ENCODE measurements at regions not wholly inside any gene's neighbourhood (a gene's known extent, or its start where the extent isn't known, plus 50 kb on each side); places are given as distances from the start of the nearest gene placed in this dataset.

- no peak for TF ChIP-seq ZNF462 (CRISPR knock-in tag; IDR thresholded peaks at IDR 0.05)
- TF ChIP-seq EZH2 (IDR thresholded peaks at IDR 0.05; ENCODE audit: low read depth, unreplicated experiment) = no peak
- no peak for TF ChIP-seq CTCF (conservative IDR thresholded peaks at IDR 0.05; ENCODE audit: low read depth in 2 of 2)
Observed at GRCh38 chr14:85471744-85472143, 58.2 kb upstream of the FLRT2 start (continued).

- Mint-ChIP-seq H3K36me3 (ENCODE audit: low read depth) (no peaks in the 10 kb centered on the region), H3K4me1 (no peaks in the 10 kb centered on the region), H3K4me3 (no peak overlapping the region), H3K9me3 (no peaks in the 10 kb centered on the region), H3K27me3 (ENCODE audit: insufficient read depth, low read depth, poor library complexity) (no peaks in the 10 kb centered on the region), H3K27ac (no peak overlapping the region)
- Histone ChIP-seq H2AFZ (no peak overlapping the region), H4K20me1 (replicated peaks; ENCODE audit: insufficient read depth) (no peaks in the 10 kb centered on the region), H3K4me1 (ENCODE audit: insufficient read depth) (no peaks in the 10 kb centered on the region), H3K27ac (ENCODE audit: low read depth) (no peak overlapping the region), H3K4me3 (no peak overlapping the region), H3K4me2 (no peak overlapping the region), H3K9me2 (ENCODE audit: insufficient read depth) (no peaks in the 10 kb centered on the region), H3K79me2 (replicated peaks; ENCODE audit: insufficient read depth) (no peaks in the 10 kb centered on the region), H3K27me3 (ENCODE audit: insufficient read depth) (no peaks in the 10 kb centered on the region), H3F3A (replicated peaks; ENCODE audit: low read depth) (no peaks in the 10 kb centered on the region), H3K36me3 (ENCODE audit: insufficient read depth) (no peaks in the 10 kb centered on the region)
- no peak for ATAC-seq
- DNase-seq (ENCODE audit: low spot score) = no peak
- TF ChIP-seq ETS1 (IDR thresholded peaks at IDR 0.05) (no peak), ZNF331 (CRISPR knock-in tag; IDR thresholded peaks at IDR 0.05; ENCODE audit: low read depth) (no peak), REST (IDR thresholded peaks at IDR 0.05; ENCODE audit: unreplicated experiment) (no peak), POLR2AphosphoS5 (IDR thresholded peaks at IDR 0.05; ENCODE audit: low read depth) (no peak), JUNB (IDR thresholded peaks at IDR 0.05; ENCODE audit: unreplicated experiment) (no peak), EZH2 (IDR thresholded peaks at IDR 0.05; ENCODE audit: low read depth, unreplicated experiment) (no peak), CREB1 (CRISPR knock-in tag; IDR thresholded peaks at IDR 0.05; ENCODE audit: low read depth) (no peak), ZNF114 (CRISPR knock-in tag; IDR thresholded peaks at IDR 0.05) (no peak), STAT1 (IDR thresholded peaks at IDR 0.05; ENCODE audit: unreplicated experiment) (no peak), CTCF (conservative IDR thresholded peaks at IDR 0.05; ENCODE audit: low read depth in 2 of 2) (no peak)
Observed at GRCh38 chr14:85474431-85474830, 55.5 kb upstream of the FLRT2 start.

Measured in GM23338 (cell line).